ENCODE measurements at regions not wholly inside any gene's neighbourhood (a gene's known extent, or its start where the extent isn't known, plus 50 kb on each side); places are given as distances from the start of the nearest gene placed in this dataset.

GRCh38 chr5:39780347-39780746 lies 355.6 kb upstream of the DAB2 start:
- POLR2A ChIA-PET (ENCODE audit: partially characterized antibody), result no interaction called here
- Mint-ChIP-seq H3K9me3 (peaks cover 0 to 1% (median 0%) of the 10 kb centered on the region in 8 donors), H3K27me3 (peaks cover 5 to 8% of the 10 kb centered on the region in 2 donors), H3K4me1 (no peaks in the 10 kb centered on the region), H3K27ac (no peak overlapping the region), H3K36me3 (no peaks in the 10 kb centered on the region), H3K4me3 (no peak overlapping the region)
- CTCF ChIA-PET (ENCODE audit: partially characterized antibody), result no interaction called here
- intact Hi-C loops (cut with micrococcal nuclease), result no loop called here
- H3K9me3 ChIP-seq (ENCODE audit: control insufficient read depth in 1 of 2, low read length in 2 of 2), result no peaks in the 10 kb centered on the region
- H3K4me1 ChIP-seq (ENCODE audit: insufficient read depth, low read length), result no peaks in the 10 kb centered on the region
- H3K4me3 ChIP-seq (ENCODE audit: low read length in 2 of 2), result no peak overlapping the region
- no peak overlapping the region for H3K27ac ChIP-seq (ENCODE audit: low read depth, low read length)
- no peaks in the 10 kb centered on the region for H3K36me3 ChIP-seq (ENCODE audit: insufficient read depth, low read length)
- DNase-seq, result no peak
- H3K27me3 ChIP-seq (ENCODE audit: insufficient read depth, low read length), result no peaks in the 10 kb centered on the region

- H3K27me3 ChIP-seq (ENCODE audit: insufficient read depth, low read length), result no peaks in the 10 kb centered on the region
- intact Hi-C loops (cut with micrococcal nuclease), result no loop called here
- no peaks in the 10 kb centered on the region for H3K36me3 ChIP-seq (ENCODE audit: insufficient read depth, low read length)
- H3K27ac ChIP-seq (ENCODE audit: low read depth, low read length), result no peak overlapping the region
- ChIA-PET CTCF (ENCODE audit: partially characterized antibody) (no interaction called here), POLR2A (ENCODE audit: partially characterized antibody) (no interaction called here)
- peaks cover 5 to 8% of the 10 kb centered on the region in 2 donors for H3K27me3 Mint-ChIP-seq
- no peaks in the 10 kb centered on the region for H3K9me3 Mint-ChIP-seq
- no peak overlapping the region for H3K4me3 ChIP-seq (ENCODE audit: low read length in 2 of 2)
- H3K36me3 Mint-ChIP-seq, result no peaks in the 10 kb centered on the region
- H3K4me1 Mint-ChIP-seq, result no peaks in the 10 kb centered on the region
- no peaks in the 10 kb centered on the region for H3K9me3 ChIP-seq (ENCODE audit: control insufficient read depth in 1 of 2, low read length in 2 of 2)
- H3K4me1 ChIP-seq (ENCODE audit: insufficient read depth, low read length), result no peaks in the 10 kb centered on the region
- DNase-seq, result no peak
- H3K27ac Mint-ChIP-seq, result no peak overlapping the region
- no peak overlapping the region for H3K4me3 Mint-ChIP-seq
These were observed 355.1 kb upstream of the DAB2 start for GRCh38 chr5:39779831-39780230.

- POLR2A ChIA-PET (ENCODE audit: partially characterized antibody), result no interaction called here
- Histone ChIP-seq H3K4me1 (ENCODE audit: insufficient read depth, low read length) (no peaks in the 10 kb centered on the region), H3K4me3 (ENCODE audit: low read length in 2 of 2) (no peak overlapping the region), H3K36me3 (ENCODE audit: insufficient read depth, low read length) (no peaks in the 10 kb centered on the region), H3K27ac (ENCODE audit: low read depth, low read length) (no peak overlapping the region), H3K9me3 (ENCODE audit: control insufficient read depth in 1 of 2, low read length in 2 of 2) (no peaks in the 10 kb centered on the region), H3K27me3 (ENCODE audit: insufficient read depth, low read length) (no peaks in the 10 kb centered on the region)
- Mint-ChIP-seq H3K4me1 (no peaks in the 10 kb centered on the region), H3K27me3 (peaks cover 10 to 18% of the 10 kb centered on the region in 2 donors), H3K4me3 (no peak overlapping the region), H3K27ac (no peak overlapping the region), H3K9me3 (no peaks in the 10 kb centered on the region), H3K36me3 (no peaks in the 10 kb centered on the region)
- intact Hi-C loops (cut with micrococcal nuclease), result no loop called here
- no peak for DNase-seq
- CTCF ChIA-PET (ENCODE audit: partially characterized antibody), result no interaction called here
These were observed 351.1 kb upstream of the DAB2 start for GRCh38 chr5:39775797-39776365.

GRCh38 chr5:39775086-39775796 lies 350.5 kb upstream of the DAB2 start:
- Histone ChIP-seq H3K27ac (ENCODE audit: low read depth, low read length) (no peak overlapping the region), H3K4me1 (ENCODE audit: insufficient read depth, low read length) (no peaks in the 10 kb centered on the region), H3K4me3 (ENCODE audit: low read length in 2 of 2) (no peak overlapping the region), H3K27me3 (ENCODE audit: insufficient read depth, low read length) (no peaks in the 10 kb centered on the region), H3K36me3 (ENCODE audit: insufficient read depth, low read length) (no peaks in the 10 kb centered on the region), H3K9me3 (ENCODE audit: control insufficient read depth in 1 of 2, low read length in 2 of 2) (no peaks in the 10 kb centered on the region)
- peaks cover 13 to 19% of the 10 kb centered on the region in 2 donors for H3K27me3 Mint-ChIP-seq
- H3K27ac Mint-ChIP-seq, result no peak overlapping the region
- ChIA-PET CTCF (ENCODE audit: partially characterized antibody) (no interaction called here), POLR2A (ENCODE audit: partially characterized antibody) (no interaction called here)
- H3K4me3 Mint-ChIP-seq, result no peak overlapping the region
- H3K4me1 Mint-ChIP-seq, result no peaks in the 10 kb centered on the region
- H3K9me3 Mint-ChIP-seq, result no peaks in the 10 kb centered on the region
- intact Hi-C loops (cut with micrococcal nuclease), result no loop called here
- H3K36me3 Mint-ChIP-seq, result no peaks in the 10 kb centered on the region
- no peak for DNase-seq

GRCh38 chr5:39774605-39775004 lies 349.8 kb upstream of the DAB2 start:
- no peak for DNase-seq
- H3K27me3 Mint-ChIP-seq, result peaks cover 13 to 19% of the 10 kb centered on the region in 2 donors
- Histone ChIP-seq H3K4me1 (ENCODE audit: insufficient read depth, low read length) (no peaks in the 10 kb centered on the region), H3K9me3 (ENCODE audit: control insufficient read depth in 1 of 2, low read length in 2 of 2) (no peaks in the 10 kb centered on the region), H3K27me3 (ENCODE audit: insufficient read depth, low read length) (peaks cover 3% of the 10 kb centered on the region), H3K27ac (ENCODE audit: low read depth, low read length) (no peak overlapping the region), H3K36me3 (ENCODE audit: insufficient read depth, low read length) (no peaks in the 10 kb centered on the region), H3K4me3 (ENCODE audit: low read length in 2 of 2) (no peak overlapping the region)
- no peaks in the 10 kb centered on the region for H3K36me3 Mint-ChIP-seq
- ChIA-PET CTCF (ENCODE audit: partially characterized antibody) (no interaction called here), POLR2A (ENCODE audit: partially characterized antibody) (no interaction called here)
- H3K4me1 Mint-ChIP-seq, result no peaks in the 10 kb centered on the region
- H3K27ac Mint-ChIP-seq, result no peak overlapping the region
- no peaks in the 10 kb centered on the region for H3K9me3 Mint-ChIP-seq
- intact Hi-C loops (cut with micrococcal nuclease), result no loop called here
- H3K4me3 Mint-ChIP-seq, result no peak overlapping the region

GRCh38 chr5:39772307-39772706 lies 347.5 kb upstream of the DAB2 start:
- Mint-ChIP-seq H3K36me3 (no peaks in the 10 kb centered on the region), H3K9me3 (peaks cover 0 to 3% (median 0%) of the 10 kb centered on the region in 8 donors), H3K4me3 (no peak overlapping the region), H3K27ac (no peak overlapping the region), H3K27me3 (peaks cover 9 to 22% of the 10 kb centered on the region in 2 donors), H3K4me1 (no peaks in the 10 kb centered on the region)
- ChIA-PET CTCF (ENCODE audit: partially characterized antibody) (interaction anchor here (0.7 kb wide), 1 partner anchor 17 kb away, joined by 3 read pairs; no protein-coding TSS in a partner anchor), POLR2A (ENCODE audit: partially characterized antibody) (no interaction called here)
- intact Hi-C loops (cut with micrococcal nuclease), result no loop called here
- H3K4me3 ChIP-seq (ENCODE audit: low read length in 2 of 2), result no peak overlapping the region
- H3K27ac ChIP-seq (ENCODE audit: low read depth, low read length), result no peak overlapping the region
- no peaks in the 10 kb centered on the region for H3K4me1 ChIP-seq (ENCODE audit: insufficient read depth, low read length)
- no peaks in the 10 kb centered on the region for H3K36me3 ChIP-seq (ENCODE audit: insufficient read depth, low read length)
- DNase-seq, result no peak
- H3K9me3 ChIP-seq (ENCODE audit: control insufficient read depth in 1 of 2, low read length in 2 of 2), result no peaks in the 10 kb centered on the region
- H3K27me3 ChIP-seq (ENCODE audit: insufficient read depth, low read length), result peaks cover 3% of the 10 kb centered on the region

GRCh38 chr5:39767916-39768315 lies 343.1 kb upstream of the DAB2 start:
- H3K9me3 ChIP-seq (ENCODE audit: control insufficient read depth in 1 of 2, low read length in 2 of 2), result no peaks in the 10 kb centered on the region
- H3K36me3 ChIP-seq (ENCODE audit: insufficient read depth, low read length), result no peaks in the 10 kb centered on the region
- POLR2A ChIA-PET (ENCODE audit: partially characterized antibody), result no interaction called here
- H3K4me1 ChIP-seq (ENCODE audit: insufficient read depth, low read length), result no peaks in the 10 kb centered on the region
- Mint-ChIP-seq H3K4me3 (no peak overlapping the region), H3K4me1 (no peaks in the 10 kb centered on the region), H3K27ac (no peak overlapping the region), H3K36me3 (no peaks in the 10 kb centered on the region), H3K27me3 (peaks cover 12 to 28% of the 10 kb centered on the region in 2 donors), H3K9me3 (peaks cover 0 to 7% (median 0%) of the 10 kb centered on the region in 8 donors)
- DNase-seq, result no peak
- no peak overlapping the region for H3K27ac ChIP-seq (ENCODE audit: low read depth, low read length)
- CTCF ChIA-PET (ENCODE audit: partially characterized antibody), result no interaction called here
- H3K27me3 ChIP-seq (ENCODE audit: insufficient read depth, low read length), result peaks cover 3% of the 10 kb centered on the region
- no peak overlapping the region for H3K4me3 ChIP-seq (ENCODE audit: low read length in 2 of 2)
- intact Hi-C loops (cut with micrococcal nuclease), result no loop called here
